Colonic mucosa (tissue), 4 donors: ENCODE measurements at regions not wholly inside any gene's neighbourhood (a gene's known extent, or its start where the extent isn't known, plus 50 kb on each side); places are given as distances from the start of the nearest gene placed in this dataset.

Experiments used
- DNase-seq: peaks from one replicate; pipeline ENCODE4 v3.0.0-alpha.2; 2020
- H3K27ac ChIP-seq: fragments of 200-600 bp; one replicate; pipeline ENCODE4 v1.8.0; 2021
- H3K27me3 ChIP-seq: fragments of 200-600 bp; one replicate; pipeline ENCODE4 v1.8.0; 2021
- H3K36me3 ChIP-seq: fragments of 200-600 bp; one replicate; pipeline ENCODE4 v1.8.0; 2021
- H3K4me1 ChIP-seq: fragments of 200-600 bp; one replicate; pipeline ENCODE4 v1.8.0; 2021; ENCODE audit warnings: mild to moderate bottlenecking
- H3K4me3 ChIP-seq: fragments of 200-600 bp; one replicate; pipeline ENCODE4 v1.8.0; 2021
- H3K9ac ChIP-seq, 2 donors: one replicate each; pipeline ENCODE4 v1.7.0; 2013; ENCODE audit warnings: control low read depth in 2 of 2, low read depth in 2 of 2, low read length in 2 of 2
- H3K9me3 ChIP-seq: fragments of 200-600 bp; one replicate; pipeline ENCODE4 v1.8.0; 2021
- CTCF ChIP-seq: fragments of 200-600 bp; IDR thresholded peaks from one replicate; pipeline ENCODE4 v1.8.0; 2022; ENCODE audit warnings: antibody characterized with exemption, mild to moderate bottlenecking
- intact Hi-C: fragments of 100-400 bp; cut with DNase I; formaldehyde crosslinking; loops from one replicate; pipeline ENCODE4 v1.14.1; 2022
- donor health status: healthy.
- donor health status: DM: no; HTN: no; CAD: no.
- donor health status: DM: no; HTN: no; CAD: no.

DNA sequence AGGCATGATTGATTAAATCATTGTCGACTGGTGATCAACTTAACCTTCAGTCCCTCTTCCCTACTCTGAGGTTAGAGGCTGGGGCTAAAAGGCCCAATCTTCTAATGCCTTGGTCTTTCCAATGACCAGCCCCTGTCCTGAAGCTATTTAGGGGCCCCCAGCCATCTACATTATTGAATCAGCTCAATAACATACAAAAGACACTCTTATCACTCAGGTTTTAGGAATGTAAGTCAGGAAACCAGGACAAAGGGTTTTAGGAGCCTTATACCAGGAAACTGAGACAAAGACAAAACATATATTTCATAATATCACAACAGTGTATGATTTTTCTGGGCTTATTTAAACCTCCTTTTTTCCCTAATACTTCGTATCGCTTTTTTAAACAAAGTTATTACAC, 198.6 kb downstream of the RNF152 start:
- H3K4me1 ChIP-seq: no peaks in the 10 kb centered on the region
- no peak overlapping the region for H3K9ac ChIP-seq
- no peak for TF ChIP-seq CTCF
- no peaks in the 10 kb centered on the region for H3K9me3 ChIP-seq
- no peak overlapping the region for H3K4me3 ChIP-seq
- no peaks in the 10 kb centered on the region for H3K27me3 ChIP-seq
- H3K36me3 ChIP-seq: no peaks in the 10 kb centered on the region
- intact Hi-C loops: no loop called here
- no peak for DNase-seq
- no peak overlapping the region for H3K27ac ChIP-seq

GRCh38 chr18:61690418-61691138, 202.2 kb downstream of the RNF152 start:
- H3K4me1 ChIP-seq: no peaks in the 10 kb centered on the region
- no peaks in the 10 kb centered on the region for H3K9me3 ChIP-seq
- intact Hi-C loops: no loop called here
- peak; percentile 30 for DNase-seq
- no peak overlapping the region for H3K4me3 ChIP-seq
- H3K9ac ChIP-seq: no peak overlapping the region
- no peaks in the 10 kb centered on the region for H3K36me3 ChIP-seq
- TF ChIP-seq CTCF: no peak
- no peak overlapping the region for H3K27ac ChIP-seq
- H3K27me3 ChIP-seq: no peaks in the 10 kb centered on the region

GRCh38 chr18:61687317-61687716, 205.5 kb downstream of the RNF152 start:
- no peaks in the 10 kb centered on the region for H3K4me1 ChIP-seq
- TF ChIP-seq CTCF: no peak
- no peaks in the 10 kb centered on the region for H3K9me3 ChIP-seq
- H3K4me3 ChIP-seq: no peak overlapping the region
- no peaks in the 10 kb centered on the region for H3K27me3 ChIP-seq
- DNase-seq: no peak
- no peak overlapping the region for H3K9ac ChIP-seq
- intact Hi-C loops: no loop called here
- H3K36me3 ChIP-seq: no peaks in the 10 kb centered on the region
- no peak overlapping the region for H3K27ac ChIP-seq

DNA sequence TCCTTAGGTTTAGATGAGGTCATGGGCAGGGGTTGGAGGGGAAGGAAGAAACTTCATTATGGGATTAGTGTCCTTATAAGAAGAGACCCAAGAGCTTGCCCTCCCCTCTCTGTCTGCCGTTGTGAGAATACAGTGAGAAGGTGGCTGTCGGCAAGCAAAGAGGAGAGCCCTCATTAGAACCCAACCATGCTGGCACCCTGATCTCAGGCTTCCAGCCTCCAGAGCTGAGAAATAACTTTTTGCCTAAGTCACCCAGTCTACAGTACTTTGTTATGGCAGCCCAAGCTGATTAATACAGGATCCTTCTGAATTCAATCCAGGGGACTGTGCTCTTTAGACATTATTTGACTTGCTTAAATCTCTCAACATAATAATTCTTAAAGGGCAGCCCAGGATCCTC, 209.0 kb downstream of the RNF152 start:
- Histone ChIP-seq H3K9me3 (peaks cover 3% of the 10 kb centered on the region), H3K9ac (no peak overlapping the region), H3K4me3 (no peak overlapping the region), H3K36me3 (no peaks in the 10 kb centered on the region), H3K4me1 (no peaks in the 10 kb centered on the region), H3K27ac (no peak overlapping the region), H3K27me3 (no peaks in the 10 kb centered on the region)
- TF ChIP-seq CTCF: no peak
- DNase-seq: no peak
- intact Hi-C loops: no loop called here

GRCh38 chr18:61681065-61681464, 211.7 kb downstream of the RNF152 start:
- H3K9ac ChIP-seq: no peak overlapping the region
- TF ChIP-seq CTCF: no peak
- intact Hi-C loops: no loop called here
- DNase-seq: no peak
- no peaks in the 10 kb centered on the region for H3K27me3 ChIP-seq
- no peaks in the 10 kb centered on the region for H3K4me1 ChIP-seq
- H3K9me3 ChIP-seq: peaks cover 3% of the 10 kb centered on the region
- no peak overlapping the region for H3K27ac ChIP-seq
- no peak overlapping the region for H3K4me3 ChIP-seq
- H3K36me3 ChIP-seq: no peaks in the 10 kb centered on the region
